Glomerular visceral epithelial cell (primary cell): ENCODE measurements at regions not wholly inside any gene's neighbourhood (a gene's known extent, or its start where the extent isn't known, plus 50 kb on each side); places are given as distances from the start of the nearest gene placed in this dataset.
"Not testable (repeated sequence)": the region's sequence is repeated elsewhere in the genome, so short reads cannot be mapped to it uniquely, and the experiment has no call there.

Experiments
- DNase-seq: peaks from one replicate; pipeline ENCODE4 v3.0.0-alpha.2; 2016; ENCODE audit errors: extremely low spot score

GRCh38 chrX:84611843-84612636, 109.8 kb upstream of the HDX start:
- DNase-seq: peak; percentile 2

- no peak for DNase-seq
Measured at GRCh38 chrX:84634201-84634782, 132.0 kb upstream of the HDX start.

GRCh38 chrX:84666086-84666485, 163.8 kb upstream of the HDX start:
- DNase-seq: no peak

- DNase-seq: no peak
Measured at GRCh38 chrX:84690228-84690627, 188.0 kb upstream of the HDX start.

GRCh38 chrX:84709987-84710386, 207.7 kb upstream of the HDX start:
- DNase-seq: no peak

GRCh38 chrX:84710611-84711010, 208.4 kb upstream of the HDX start:
- DNase-seq: no peak

GRCh38 chrX:84712621-84713020, 210.4 kb upstream of the HDX start:
- no peak for DNase-seq

GRCh38 chrX:84715315-84715714, 213.1 kb upstream of the HDX start:
- DNase-seq: no peak

GRCh38 chrX:84717343-84717742, 215.1 kb upstream of the HDX start:
- no peak for DNase-seq

GRCh38 chrX:84721416-84721815, 219.2 kb upstream of the HDX start:
- no peak for DNase-seq

GRCh38 chrX:84724576-84724975, 222.3 kb upstream of the HDX start:
- DNase-seq: no peak

- no peak for DNase-seq
Measured at GRCh38 chrX:84729408-84729807, 227.2 kb upstream of the HDX start.

GRCh38 chrX:84729809-84730208, 227.6 kb upstream of the HDX start:
- peak; percentile 39 for DNase-seq

- no peak for DNase-seq
Measured at GRCh38 chrX:84735025-84735424, 232.8 kb upstream of the HDX start.

GRCh38 chrX:84737471-84737871, 235.2 kb upstream of the HDX start:
- no peak for DNase-seq

- no peak for DNase-seq
Measured at GRCh38 chrX:84747516-84747915, 245.3 kb upstream of the HDX start.

- DNase-seq: no peak
Measured at GRCh38 chrX:84748965-84749656, 246.9 kb upstream of the HDX start.

GRCh38 chrX:84760560-84760959, 243.1 kb upstream of the APOOL start:
- DNase-seq: no peak

- DNase-seq: no peak
Measured at GRCh38 chrX:84796321-84796720, 207.4 kb upstream of the APOOL start.

- DNase-seq: no peak
Measured at GRCh38 chrX:84830836-84831235, 172.8 kb upstream of the APOOL start.

GRCh38 chrX:84846541-84846940, 157.1 kb upstream of the APOOL start:
- DNase-seq: not testable (repeated sequence)

GRCh38 chrX:84851183-84851582, 152.5 kb upstream of the APOOL start:
- DNase-seq: not testable (repeated sequence)

GRCh38 chrX:84856791-84857190, 146.9 kb upstream of the APOOL start:
- DNase-seq: not testable (repeated sequence)
